DMS53 treated with DMSO at 0.1 percent for 48 hours (cell line): ENCODE measurements at regions not wholly inside any gene's neighbourhood (a gene's known extent, or its start where the extent isn't known, plus 50 kb on each side); places are given as distances from the start of the nearest gene placed in this dataset.
"Not testable (repeated sequence)": the region's sequence is repeated elsewhere in the genome, so short reads cannot be mapped to it uniquely, and the experiment has no call there.

Source experiments
- DNase-seq: peaks from one replicate; lab custom pipeline; 2025; ENCODE audit not compliant: unreplicated experiment; lab: John Stamatoyannopoulos, UW

GRCh38 chr12:68478516-68479260 is 132.0 kb upstream of the RAP1B start:
- no peak for DNase-seq

DNA sequence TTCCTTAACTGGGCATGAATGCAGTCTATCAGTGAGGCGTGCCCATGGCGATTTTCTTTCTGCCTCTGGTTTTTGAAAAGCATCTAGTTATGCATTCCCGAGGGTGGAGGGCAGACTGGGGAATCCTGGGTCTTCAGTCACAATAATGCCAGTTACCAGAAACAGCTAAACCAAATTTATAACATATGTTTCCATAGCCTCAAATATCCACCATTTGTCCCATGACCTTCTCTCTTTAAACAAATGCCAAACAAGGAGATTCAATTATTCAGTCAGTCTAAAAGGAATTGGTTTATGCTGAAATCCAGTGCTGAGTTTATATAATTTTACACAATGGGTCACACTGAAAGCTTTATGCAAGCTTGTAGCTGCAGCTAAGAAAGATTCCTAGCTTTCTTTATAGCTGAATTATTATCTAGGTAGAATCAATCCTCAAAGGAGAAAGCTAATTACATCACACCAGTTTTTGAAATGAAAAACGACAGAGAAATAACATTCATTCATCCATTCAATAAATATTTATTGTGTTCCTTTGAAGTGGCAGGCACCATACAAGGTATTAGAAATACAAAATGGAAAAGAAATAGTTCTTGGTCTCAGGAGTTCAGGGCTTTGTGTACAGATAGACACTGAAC is 131.3 kb upstream of the RAP1B start:
- no peak for DNase-seq

DNA sequence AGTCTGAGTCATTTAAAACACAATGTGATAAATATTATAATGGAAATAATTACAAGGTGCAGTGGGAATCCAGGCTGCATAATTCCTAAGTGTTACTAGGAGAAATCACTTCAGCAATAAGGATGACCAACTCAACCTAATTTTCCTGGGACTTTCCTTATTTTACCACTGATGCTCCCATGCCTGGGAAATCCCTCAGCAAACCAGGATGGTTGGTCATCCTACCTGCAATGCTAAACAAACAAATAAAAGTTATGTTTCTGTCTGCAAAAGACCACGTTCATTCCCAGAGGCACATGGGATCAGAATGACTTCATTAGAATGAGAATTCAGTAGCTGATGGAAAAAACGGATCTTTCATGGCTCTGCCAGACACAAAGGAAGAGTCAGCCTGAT is 130.8 kb upstream of the RAP1B start:
- no peak for DNase-seq

- no peak for DNase-seq
Measured at GRCh38 chr12:68480526-68480925, 130.2 kb upstream of the RAP1B start.

- DNase-seq = no peak
Measured at GRCh38 chr12:68481181-68481941, 129.3 kb upstream of the RAP1B start.

DNA sequence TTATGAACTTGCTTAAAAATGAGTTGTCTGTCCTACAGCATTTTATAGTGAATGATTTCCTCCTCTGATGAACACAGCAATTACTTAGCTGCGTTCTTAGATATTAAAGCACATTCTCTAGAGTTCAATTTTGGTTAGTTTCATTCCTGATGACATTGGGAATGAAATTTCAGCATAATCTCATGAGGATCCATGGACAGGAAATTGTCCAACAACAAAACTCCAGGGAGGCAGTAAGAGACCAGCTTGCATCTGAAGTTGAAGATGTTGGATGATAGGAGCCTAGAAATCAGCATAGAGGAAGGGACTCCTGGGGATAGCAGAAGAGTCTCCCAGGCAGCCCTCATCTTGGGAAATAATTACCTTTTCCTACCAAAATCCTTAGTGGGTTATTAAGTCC is 128.7 kb upstream of the RAP1B start:
- DNase-seq = no peak

- DNase-seq = no peak
Measured at GRCh38 chr12:68482660-68483059, 128.0 kb upstream of the RAP1B start.

- DNase-seq = no peak
Measured at GRCh38 chr12:68483592-68484383, 126.9 kb upstream of the RAP1B start.

DNA sequence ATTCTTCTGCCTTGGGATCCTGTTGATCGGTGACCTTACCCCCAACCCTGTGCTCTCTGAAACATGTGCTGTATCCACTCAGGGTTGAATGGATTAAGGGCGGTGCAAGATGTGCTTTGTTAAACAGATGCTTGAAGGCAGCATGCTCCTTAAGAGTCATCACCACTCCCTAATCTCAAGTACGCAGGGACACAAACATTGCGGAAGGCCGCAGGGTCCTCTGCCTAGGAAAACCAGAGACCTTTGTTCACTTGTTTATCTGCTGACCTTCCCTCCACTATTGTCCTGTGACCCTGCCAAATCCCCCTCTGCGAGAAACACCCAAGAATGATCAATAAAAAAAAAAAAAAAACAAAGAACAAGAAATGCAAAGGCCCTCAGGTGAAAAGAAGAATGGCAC is 126.1 kb upstream of the RAP1B start:
- DNase-seq = not testable (repeated sequence)

GRCh38 chr12:68486449-68486848 is 124.2 kb upstream of the RAP1B start:
- DNase-seq = not testable (repeated sequence)

- no peak for DNase-seq
Measured at GRCh38 chr12:68487721-68488309, 122.9 kb upstream of the RAP1B start.

GRCh38 chr12:68489273-68489672 is 121.4 kb upstream of the RAP1B start:
- DNase-seq = no peak

GRCh38 chr12:68490476-68490875 is 120.2 kb upstream of the RAP1B start:
- DNase-seq = no peak

GRCh38 chr12:68491204-68491960 is 119.3 kb upstream of the RAP1B start:
- no peak for DNase-seq

GRCh38 chr12:68495336-68496070 is 115.2 kb upstream of the RAP1B start:
- DNase-seq = no peak

DNA sequence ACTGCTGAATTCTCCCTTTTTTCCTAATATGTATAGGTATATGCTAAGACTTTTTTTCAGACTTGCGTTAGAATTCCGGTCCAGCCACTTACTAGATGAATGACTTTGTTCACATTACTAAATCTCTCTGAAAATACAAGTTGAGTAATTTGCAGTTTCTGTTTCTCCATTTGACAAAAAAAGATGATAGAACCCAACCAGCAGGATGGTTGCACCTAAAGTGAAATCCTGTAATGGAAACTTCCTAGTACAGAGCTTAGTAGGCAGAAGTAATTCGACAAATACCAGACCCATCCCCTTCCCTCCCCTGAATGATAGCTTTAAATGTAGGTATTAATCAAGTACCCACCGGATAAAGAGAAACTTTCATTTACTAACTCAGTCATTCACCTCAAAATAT is 113.6 kb upstream of the RAP1B start:
- DNase-seq = no peak

- no peak for DNase-seq
Measured at GRCh38 chr12:68497702-68498101, 113.0 kb upstream of the RAP1B start.

GRCh38 chr12:68498736-68499135 is 112.0 kb upstream of the RAP1B start:
- DNase-seq = no peak

DNA sequence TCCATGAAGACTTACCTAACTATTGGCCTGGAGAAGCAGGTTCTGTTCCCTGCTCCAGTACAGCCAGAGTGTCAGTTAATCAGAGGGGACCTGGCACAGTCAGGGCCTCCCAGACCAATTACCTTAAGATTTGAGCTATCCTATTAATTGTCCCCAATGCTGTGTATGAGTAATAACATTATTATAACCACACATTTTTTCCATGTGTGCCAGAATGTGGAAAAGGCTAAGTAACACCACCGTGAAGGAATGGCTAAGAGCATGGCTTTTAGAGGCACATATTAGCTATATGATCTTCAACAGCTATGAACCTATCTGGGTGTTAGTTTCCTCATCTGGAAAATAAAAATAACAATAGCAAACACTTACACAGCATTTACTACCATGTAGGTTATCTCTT is 111.1 kb upstream of the RAP1B start:
- no peak for DNase-seq

DNA sequence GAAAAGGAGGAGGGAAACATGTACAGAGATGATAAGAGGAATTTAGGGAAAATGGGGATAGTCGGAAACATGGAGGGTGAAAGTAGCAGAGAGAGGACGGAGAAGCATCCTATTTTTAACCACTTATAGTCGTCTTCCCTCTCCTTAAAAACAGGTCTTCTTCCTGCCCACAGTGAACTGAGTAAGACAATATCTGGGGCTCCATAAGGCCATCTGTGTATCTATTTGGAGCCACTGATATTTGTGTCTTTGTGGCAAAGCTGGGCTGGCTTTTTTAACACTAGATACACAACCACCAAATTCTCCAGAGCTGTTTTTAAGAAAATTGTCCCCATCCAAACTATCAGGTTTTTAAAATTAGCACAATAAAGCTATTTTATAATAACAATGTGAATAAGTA is 109.5 kb upstream of the RAP1B start:
- DNase-seq = no peak
